GM21619 (cell line): ENCODE measurements at regions not wholly inside any gene's neighbourhood (a gene's known extent, or its start where the extent isn't known, plus 50 kb on each side); places are given as distances from the start of the nearest gene placed in this dataset.
"Not testable (repeated sequence)": the region's sequence is repeated elsewhere in the genome, so short reads cannot be mapped to it uniquely, and the experiment has no call there.

Experiments
- ATAC-seq: cut with Tn5 transposase; IDR thresholded peaks from one replicate; pipeline ENCODE4 v1.9.1; 2021; ENCODE audit not compliant: unreplicated experiment

- ATAC-seq, result no peak
Observed at GRCh38 chr2:176832086-176832485, 380.5 kb upstream of the HNRNPA3 start.

- no peak for ATAC-seq
Observed at GRCh38 chr2:176833671-176834070, 378.9 kb upstream of the HNRNPA3 start.

- ATAC-seq, result no peak
Observed at GRCh38 chr2:176834226-176834625, 378.4 kb upstream of the HNRNPA3 start.

GRCh38 chr2:176843208-176843607 lies 369.4 kb upstream of the HNRNPA3 start:
- ATAC-seq, result no peak

- ATAC-seq, result no peak
Observed at GRCh38 chr2:176844461-176844860, 368.1 kb upstream of the HNRNPA3 start.

GRCh38 chr2:176845718-176846117 lies 366.9 kb upstream of the HNRNPA3 start:
- no peak for ATAC-seq

- ATAC-seq, result no peak
Observed at GRCh38 chr2:176847575-176847974, 365.0 kb upstream of the HNRNPA3 start.

- ATAC-seq, result no peak
Observed at GRCh38 chr2:176848844-176849243, 363.8 kb upstream of the HNRNPA3 start.

GRCh38 chr2:176851200-176851888 lies 361.2 kb upstream of the HNRNPA3 start:
- ATAC-seq, result no peak

GRCh38 chr2:176851889-176852483 lies 360.6 kb upstream of the HNRNPA3 start:
- no peak for ATAC-seq

GRCh38 chr2:176852667-176853066 lies 359.9 kb upstream of the HNRNPA3 start:
- ATAC-seq, result peak; percentile 78

- ATAC-seq, result no peak
Observed at GRCh38 chr2:176854062-176854461, 358.5 kb upstream of the HNRNPA3 start.

- ATAC-seq, result no peak
Observed at GRCh38 chr2:176854878-176855277, 357.7 kb upstream of the HNRNPA3 start.

- no peak for ATAC-seq
Observed at GRCh38 chr2:176856683-176857082, 355.9 kb upstream of the HNRNPA3 start.

- ATAC-seq, result no peak
Observed at GRCh38 chr2:176865336-176865735, 347.3 kb upstream of the HNRNPA3 start.

- ATAC-seq, result no peak
Observed at GRCh38 chr2:176872406-176872805, 340.2 kb upstream of the HNRNPA3 start.

- ATAC-seq, result no peak
Observed at GRCh38 chr2:176873403-176873802, 339.2 kb upstream of the HNRNPA3 start.

- no peak for ATAC-seq
Observed at GRCh38 chr2:176876493-176877103, 336.0 kb upstream of the HNRNPA3 start.

- no peak for ATAC-seq
Observed at GRCh38 chr2:176879426-176879995, 333.1 kb upstream of the HNRNPA3 start.

- not testable (repeated sequence) for ATAC-seq
Observed at GRCh38 chr2:176882045-176882444, 330.5 kb upstream of the HNRNPA3 start.

- no peak for ATAC-seq
Observed at GRCh38 chr2:176885001-176885643, 327.5 kb upstream of the HNRNPA3 start.

GRCh38 chr2:176885661-176886060 lies 326.9 kb upstream of the HNRNPA3 start:
- ATAC-seq, result no peak
